Glutamatergic neuron (in vitro differentiated cells): ENCODE measurements at regions not wholly inside any gene's neighbourhood (a gene's known extent, or its start where the extent isn't known, plus 50 kb on each side); places are given as distances from the start of the nearest gene placed in this dataset.
"Not testable (repeated sequence)": the region's sequence is repeated elsewhere in the genome, so short reads cannot be mapped to it uniquely, and the experiment has no call there.

Experiments
- DNase-seq: peaks from one replicate; pipeline ENCODE4 v3.0.0; 2022
- H3K27ac Mint-ChIP-seq: one replicate; pipeline ENCODE4 v1.8.0; 2020; ENCODE audit warnings: mild to moderate bottlenecking, mixed read lengths, inconsistent platforms; ENCODE audit not compliant: unreplicated experiment
- H3K27me3 Mint-ChIP-seq: one replicate; pipeline ENCODE4 v1.8.0; 2020; ENCODE audit warnings: mild to moderate bottlenecking, moderate library complexity, mixed read lengths, inconsistent platforms; ENCODE audit not compliant: unreplicated experiment
- H3K36me3 Mint-ChIP-seq: one replicate; pipeline ENCODE4 v1.8.0; 2020; ENCODE audit warnings: mild to moderate bottlenecking, mixed read lengths, inconsistent platforms; ENCODE audit not compliant: unreplicated experiment
- H3K4me1 Mint-ChIP-seq: one replicate; pipeline ENCODE4 v1.8.0; 2020; ENCODE audit warnings: mild to moderate bottlenecking, low read depth, mixed read lengths, inconsistent platforms; ENCODE audit not compliant: unreplicated experiment
- H3K4me3 Mint-ChIP-seq: one replicate; pipeline ENCODE4 v1.8.0; 2020; ENCODE audit warnings: mild to moderate bottlenecking, mixed read lengths, inconsistent platforms; ENCODE audit not compliant: unreplicated experiment
- H3K9me3 Mint-ChIP-seq: one replicate; pipeline ENCODE4 v1.8.0; 2020; ENCODE audit warnings: mild to moderate bottlenecking, moderate library complexity, mixed read lengths, inconsistent platforms; ENCODE audit not compliant: unreplicated experiment
- TF ChIP-seq, protein P1 (sequence below): fragments of 200-600 bp; sonication (generic); IDR thresholded peaks from one replicate; pipeline ENCODE4 v1.5.0; 2021; ENCODE audit not compliant: partially characterized antibody, unreplicated experiment

DNA sequence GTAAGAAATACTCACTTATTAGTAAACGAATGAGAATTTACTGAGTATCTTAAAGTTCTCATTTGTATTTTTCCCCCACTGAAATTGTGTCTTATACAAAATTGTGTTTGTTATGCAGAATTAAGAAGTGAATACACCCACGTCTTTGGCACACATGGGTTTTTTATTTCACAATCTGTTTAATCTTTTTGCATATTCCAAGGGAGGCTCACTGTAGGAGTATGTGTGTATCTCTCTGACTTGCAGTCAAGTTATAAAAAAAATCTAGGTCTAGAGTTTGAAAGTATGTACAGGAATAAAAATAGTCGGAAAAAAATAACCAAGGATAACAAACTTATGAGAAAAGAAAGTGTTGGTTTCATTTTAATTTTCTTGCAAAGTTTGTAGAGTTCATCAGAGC lies 255.2 kb downstream of the PDCD6IP start:
- H3K4me3 Mint-ChIP-seq, result no peak overlapping the region
- no peaks in the 10 kb centered on the region for H3K27me3 Mint-ChIP-seq
- H3K27ac Mint-ChIP-seq, result no peak overlapping the region
- H3K4me1 Mint-ChIP-seq, result no peaks in the 10 kb centered on the region
- peaks cover 2% of the 10 kb centered on the region for H3K9me3 Mint-ChIP-seq
- DNase-seq, result no peak
- TF ChIP-seq, protein P1, sequence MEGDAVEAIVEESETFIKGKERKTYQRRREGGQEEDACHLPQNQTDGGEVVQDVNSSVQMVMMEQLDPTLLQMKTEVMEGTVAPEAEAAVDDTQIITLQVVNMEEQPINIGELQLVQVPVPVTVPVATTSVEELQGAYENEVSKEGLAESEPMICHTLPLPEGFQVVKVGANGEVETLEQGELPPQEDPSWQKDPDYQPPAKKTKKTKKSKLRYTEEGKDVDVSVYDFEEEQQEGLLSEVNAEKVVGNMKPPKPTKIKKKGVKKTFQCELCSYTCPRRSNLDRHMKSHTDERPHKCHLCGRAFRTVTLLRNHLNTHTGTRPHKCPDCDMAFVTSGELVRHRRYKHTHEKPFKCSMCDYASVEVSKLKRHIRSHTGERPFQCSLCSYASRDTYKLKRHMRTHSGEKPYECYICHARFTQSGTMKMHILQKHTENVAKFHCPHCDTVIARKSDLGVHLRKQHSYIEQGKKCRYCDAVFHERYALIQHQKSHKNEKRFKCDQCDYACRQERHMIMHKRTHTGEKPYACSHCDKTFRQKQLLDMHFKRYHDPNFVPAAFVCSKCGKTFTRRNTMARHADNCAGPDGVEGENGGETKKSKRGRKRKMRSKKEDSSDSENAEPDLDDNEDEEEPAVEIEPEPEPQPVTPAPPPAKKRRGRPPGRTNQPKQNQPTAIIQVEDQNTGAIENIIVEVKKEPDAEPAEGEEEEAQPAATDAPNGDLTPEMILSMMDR, result no peak
- no peaks in the 10 kb centered on the region for H3K36me3 Mint-ChIP-seq

DNA sequence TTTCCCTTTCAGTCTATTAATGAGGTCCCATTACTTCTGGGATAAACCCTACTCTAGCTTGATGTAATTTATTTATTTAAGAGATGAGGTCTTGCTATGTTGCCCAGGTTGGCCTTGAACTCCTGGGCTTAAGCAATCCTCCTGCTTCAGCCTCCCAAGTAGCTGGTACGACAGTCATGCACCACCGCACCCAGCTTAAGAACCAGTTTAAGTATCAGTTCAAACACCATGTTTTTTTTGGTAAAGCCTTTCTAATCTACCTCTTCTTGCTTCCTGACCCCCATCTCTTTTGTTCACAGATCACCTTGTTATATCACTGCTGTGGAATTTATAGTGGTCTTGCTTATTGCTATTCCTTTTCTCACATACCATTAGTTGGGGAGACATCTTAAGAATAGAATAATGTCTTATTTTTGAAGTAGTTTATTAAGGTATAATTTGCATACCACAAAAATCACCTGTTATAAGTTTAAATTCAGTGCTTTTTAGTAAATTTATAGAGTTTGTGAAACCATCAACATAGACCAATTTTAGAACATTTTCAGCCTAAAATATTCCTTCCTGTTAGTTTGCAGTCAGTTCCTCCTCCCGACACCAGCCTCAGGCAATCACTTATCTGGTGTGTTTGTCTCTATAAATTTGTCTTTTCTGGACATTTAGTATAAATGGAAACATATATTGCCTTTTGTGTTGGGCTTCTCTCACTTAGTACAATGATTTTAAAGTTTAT lies 257.9 kb downstream of the PDCD6IP start:
- H3K27me3 Mint-ChIP-seq, result peaks cover 2% of the 10 kb centered on the region
- no peak for DNase-seq
- TF ChIP-seq, protein P1, result no peak
- no peaks in the 10 kb centered on the region for H3K36me3 Mint-ChIP-seq
- no peak overlapping the region for H3K4me3 Mint-ChIP-seq
- H3K9me3 Mint-ChIP-seq, result peaks cover 2% of the 10 kb centered on the region
- no peaks in the 10 kb centered on the region for H3K4me1 Mint-ChIP-seq
- H3K27ac Mint-ChIP-seq, result no peak overlapping the region

DNA sequence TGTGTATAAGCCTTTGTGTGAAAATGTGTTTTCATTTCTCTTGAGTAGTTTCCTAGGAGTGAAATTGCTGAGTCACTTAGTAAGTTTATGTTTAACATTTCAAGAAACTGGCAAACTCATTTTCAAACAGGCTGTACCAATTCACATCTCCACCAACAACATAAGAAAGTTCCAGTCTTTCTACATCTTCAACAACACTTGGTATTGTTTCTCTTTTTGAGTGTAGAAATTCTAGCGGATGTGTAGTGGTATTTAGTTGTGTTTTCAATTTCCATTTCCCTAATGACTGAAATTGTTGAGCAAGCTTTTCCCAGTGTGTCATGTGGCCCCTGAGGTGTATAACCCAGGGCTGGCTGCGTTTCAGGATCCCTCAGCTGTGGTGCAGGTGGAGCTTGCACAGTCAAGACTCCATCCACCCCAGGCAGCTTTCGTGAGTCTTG lies 258.5 kb downstream of the PDCD6IP start:
- Mint-ChIP-seq H3K9me3 (peaks cover 2% of the 10 kb centered on the region), H3K27ac (no peak overlapping the region), H3K27me3 (peaks cover 2% of the 10 kb centered on the region), H3K4me3 (no peak overlapping the region), H3K36me3 (no peaks in the 10 kb centered on the region), H3K4me1 (no peaks in the 10 kb centered on the region)
- TF ChIP-seq, protein P1, result no peak
- no peak for DNase-seq

DNA sequence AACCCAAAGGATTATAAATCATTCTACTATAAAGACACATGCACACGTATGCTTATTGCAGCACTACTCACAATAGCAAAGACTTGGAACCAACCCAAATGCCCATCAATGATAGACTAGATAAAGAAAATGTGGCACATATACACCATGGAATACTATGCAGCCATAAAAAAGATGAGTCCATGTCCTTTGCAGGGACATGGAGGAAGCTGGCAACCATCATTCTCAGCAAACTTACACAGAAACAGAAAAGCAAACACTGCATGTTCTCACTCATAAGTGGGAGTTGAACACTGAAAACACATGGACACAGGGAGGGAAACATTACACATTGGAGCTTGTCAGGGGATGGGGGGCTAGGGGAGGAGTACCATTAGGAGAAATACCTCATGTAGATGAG lies 262.6 kb downstream of the PDCD6IP start:
- not testable (repeated sequence) for H3K9me3 Mint-ChIP-seq, H3K36me3 Mint-ChIP-seq, H3K4me3 Mint-ChIP-seq, H3K27ac Mint-ChIP-seq, DNase-seq, H3K4me1 Mint-ChIP-seq, H3K27me3 Mint-ChIP-seq

DNA sequence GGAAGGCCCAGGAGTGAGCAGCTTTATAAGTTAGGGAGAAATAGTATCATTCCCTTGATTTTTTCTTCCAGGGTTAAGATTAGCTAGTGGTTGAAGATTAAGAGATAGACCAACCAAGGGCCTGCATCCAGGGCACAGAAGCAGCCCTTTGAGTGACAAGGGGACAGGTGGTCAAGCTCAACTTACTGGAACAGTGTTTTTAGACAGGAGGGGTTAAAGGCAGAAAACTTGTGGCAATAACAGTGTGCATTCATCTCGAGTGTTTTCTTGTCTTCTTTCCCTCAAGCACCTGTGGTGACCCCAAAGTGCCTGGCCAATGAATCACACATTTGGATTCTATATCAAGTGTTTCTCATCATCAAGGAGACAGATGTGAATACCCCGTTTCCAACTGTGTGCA lies 267.5 kb downstream of the PDCD6IP start:
- H3K4me3 Mint-ChIP-seq, result no peak overlapping the region
- no peak overlapping the region for H3K27ac Mint-ChIP-seq
- H3K9me3 Mint-ChIP-seq, result peaks cover 1% of the 10 kb centered on the region
- no peaks in the 10 kb centered on the region for H3K36me3 Mint-ChIP-seq
- DNase-seq, result no peak
- TF ChIP-seq, protein P1, result no peak
- H3K27me3 Mint-ChIP-seq, result no peaks in the 10 kb centered on the region
- H3K4me1 Mint-ChIP-seq, result no peaks in the 10 kb centered on the region
